Body of pancreas (tissue), 4 donors: ENCODE measurements at regions not wholly inside any gene's neighbourhood (a gene's known extent, or its start where the extent isn't known, plus 50 kb on each side); places are given as distances from the start of the nearest gene placed in this dataset.

Source experiments
- CTCF ChIP-seq, 7 experiments: fragments of 450-650 bp in 4 of 7; fragments of 200-600 bp in 3 of 7; sonication (generic) in 3 of 7; IDR thresholded peaks; one replicate each; pipeline ENCODE4 v1.5.1; 2016 to 2019; ENCODE audit warnings: antibody characterized with exemption in 7 of 7
- POLR2A ChIP-seq, 3 donors: fragments of 450-650 bp; IDR thresholded peaks; one replicate each; pipeline ENCODE4 v1.6.1; 2016; ENCODE audit warnings: antibody characterized with exemption in 3 of 3, mild to moderate bottlenecking in 2 of 3

GRCh38 chr16:55123652-55124051 is 193.0 kb downstream of the IRX5 start:
- TF ChIP-seq CTCF (IDR thresholded peaks at IDR 0.05) (no peak), POLR2A (IDR thresholded peaks at IDR 0.05) (no peak)
